Fibroblast of upper back skin (primary cell): ENCODE measurements at regions not wholly inside any gene's neighbourhood (a gene's known extent, or its start where the extent isn't known, plus 50 kb on each side); places are given as distances from the start of the nearest gene placed in this dataset.

Source experiments
- DNase-seq: peaks from one replicate; pipeline ENCODE4 v3.0.0-alpha.2; 2013

- no peak for DNase-seq
These were observed 1598.3 kb downstream of the AACS start for GRCh38 chr12:126663304-126664094.

GRCh38 chr12:126667339-126667738, 1599.6 kb upstream of the TMEM132C start:
- peak; percentile 85 for DNase-seq

- peak; percentile 88 for DNase-seq
These were observed 1598.4 kb upstream of the TMEM132C start for GRCh38 chr12:126668538-126668937.

GRCh38 chr12:126668961-126669360, 1598.0 kb upstream of the TMEM132C start:
- DNase-seq = peak; percentile 71

- DNase-seq = no peak
These were observed 1590.5 kb upstream of the TMEM132C start for GRCh38 chr12:126676434-126676833.

GRCh38 chr12:126681676-126682075, 1585.3 kb upstream of the TMEM132C start:
- DNase-seq = no peak

GRCh38 chr12:126684703-126685102, 1582.3 kb upstream of the TMEM132C start:
- no peak for DNase-seq

GRCh38 chr12:126685636-126686035, 1581.3 kb upstream of the TMEM132C start:
- no peak for DNase-seq

GRCh38 chr12:126688556-126688955, 1578.4 kb upstream of the TMEM132C start:
- no peak for DNase-seq

- no peak for DNase-seq
These were observed 1566.9 kb upstream of the TMEM132C start for GRCh38 chr12:126700096-126700495.

GRCh38 chr12:126704609-126705008, 1562.4 kb upstream of the TMEM132C start:
- DNase-seq = no peak

- DNase-seq = no peak
These were observed 1560.7 kb upstream of the TMEM132C start for GRCh38 chr12:126706300-126706699.

- DNase-seq = peak; percentile 69
These were observed 1558.5 kb upstream of the TMEM132C start for GRCh38 chr12:126708492-126708896.

GRCh38 chr12:126718365-126718764, 1548.6 kb upstream of the TMEM132C start:
- DNase-seq = no peak

- no peak for DNase-seq
These were observed 1546.9 kb upstream of the TMEM132C start for GRCh38 chr12:126719912-126720705.

GRCh38 chr12:126726481-126727217, 1540.3 kb upstream of the TMEM132C start:
- DNase-seq = no peak

- DNase-seq = no peak
These were observed 1539.5 kb upstream of the TMEM132C start for GRCh38 chr12:126727218-126728075.

GRCh38 chr12:126734296-126734695, 1532.7 kb upstream of the TMEM132C start:
- no peak for DNase-seq

- DNase-seq = no peak
These were observed 1532.3 kb upstream of the TMEM132C start for GRCh38 chr12:126734710-126735109.

- no peak for DNase-seq
These were observed 1525.3 kb upstream of the TMEM132C start for GRCh38 chr12:126741536-126742240.

- no peak for DNase-seq
These were observed 1524.7 kb upstream of the TMEM132C start for GRCh38 chr12:126742241-126742641.
